Fibroblast of upper back skin (primary cell): ENCODE measurements at regions not wholly inside any gene's neighbourhood (a gene's known extent, or its start where the extent isn't known, plus 50 kb on each side); places are given as distances from the start of the nearest gene placed in this dataset.
"Not testable (repeated sequence)": the region's sequence is repeated elsewhere in the genome, so short reads cannot be mapped to it uniquely, and the experiment has no call there.

ENCODE experiments used
- DNase-seq: peaks from one replicate; pipeline ENCODE4 v3.0.0-alpha.2; 2013

- peak; percentile 57 for DNase-seq
These were observed 177.8 kb upstream of the PROK2 start for GRCh38 chr3:71962561-71963240.

- no peak for DNase-seq
These were observed 176.9 kb upstream of the PROK2 start for GRCh38 chr3:71961891-71962290.

- DNase-seq, result no peak
These were observed 176.4 kb upstream of the PROK2 start for GRCh38 chr3:71961378-71961777.

- no peak for DNase-seq
These were observed 173.6 kb upstream of the PROK2 start for GRCh38 chr3:71958533-71958932.

- DNase-seq, result no peak
These were observed 171.8 kb upstream of the PROK2 start for GRCh38 chr3:71956716-71957115.

- peak; percentile 57 for DNase-seq
These were observed 171.1 kb upstream of the PROK2 start for GRCh38 chr3:71956069-71956340.

GRCh38 chr3:71955240-71956068, 170.5 kb upstream of the PROK2 start:
- DNase-seq, result peak; percentile 93

- DNase-seq, result no peak
These were observed 166.9 kb upstream of the PROK2 start for GRCh38 chr3:71951842-71952241.

GRCh38 chr3:71951361-71951760, 166.4 kb upstream of the PROK2 start:
- DNase-seq, result no peak

GRCh38 chr3:71949442-71949841, 164.5 kb upstream of the PROK2 start:
- DNase-seq, result peak; percentile 68

GRCh38 chr3:71944482-71945065, 159.6 kb upstream of the PROK2 start:
- no peak for DNase-seq

GRCh38 chr3:71942432-71943187, 157.7 kb upstream of the PROK2 start:
- no peak for DNase-seq

- no peak for DNase-seq
These were observed 155.5 kb upstream of the PROK2 start for GRCh38 chr3:71940486-71940885.

GRCh38 chr3:71938081-71938480, 153.1 kb upstream of the PROK2 start:
- DNase-seq, result not testable (repeated sequence)

GRCh38 chr3:71936681-71937080, 151.7 kb upstream of the PROK2 start:
- DNase-seq, result no peak

GRCh38 chr3:71934520-71935270, 149.7 kb upstream of the PROK2 start:
- no peak for DNase-seq

- DNase-seq, result no peak
These were observed 147.0 kb upstream of the PROK2 start for GRCh38 chr3:71931922-71932321.

GRCh38 chr3:71930056-71930991, 145.4 kb upstream of the PROK2 start:
- peak; percentile 48 for DNase-seq

GRCh38 chr3:71928212-71928611, 143.3 kb upstream of the PROK2 start:
- no peak for DNase-seq

GRCh38 chr3:71927505-71928066, 142.6 kb upstream of the PROK2 start:
- DNase-seq, result no peak

GRCh38 chr3:71926616-71927015, 141.7 kb upstream of the PROK2 start:
- no peak for DNase-seq
